GM12878 (cell line): ENCODE measurements at regions not wholly inside any gene's neighbourhood (a gene's known extent, or its start where the extent isn't known, plus 50 kb on each side); places are given as distances from the start of the nearest gene placed in this dataset.

Experiments
- BCL3 ChIP-seq: IDR thresholded peaks from 2 replicates; pipeline ENCODE4 v1.6.1; 2011; ENCODE audit warnings: borderline replicate concordance, low read depth, mild to moderate bottlenecking, moderate library complexity, low read length; ENCODE audit not compliant: insufficient read depth, poor library complexity, severe bottlenecking
- NRF1 ChIP-seq: conservative IDR thresholded peaks from 2 replicates; pipeline ENCODE4 v1.6.1; 2011; ENCODE audit warnings: mild to moderate bottlenecking, low read depth, low read length, improper control_type of control experiment
- POLR2A ChIP-seq: IDR thresholded peaks from 2 replicates; pipeline ENCODE4 v1.6.1; 2011; ENCODE audit warnings: low read depth, mild to moderate bottlenecking, low read length
- TF ChIP-seq, protein P1 (sequence below), 3 experiments: IDR thresholded peaks in 2 of 3; conservative IDR thresholded peaks in 1 of 3; 2 replicates each; pipeline ENCODE4 v1.5.1; 2011; ENCODE audit warnings: low read depth in 3 of 3, low read length in 3 of 3, mild to moderate bottlenecking in 3 of 3, control low read depth in 2 of 3, moderate library complexity in 2 of 3, inconsistent platforms in 1 of 3, mixed read lengths in 1 of 3; ENCODE audit not compliant: control insufficient read depth in 2 of 3, insufficient read depth in 1 of 3; ENCODE audit errors: extremely low read depth in 1 of 3

DNA sequence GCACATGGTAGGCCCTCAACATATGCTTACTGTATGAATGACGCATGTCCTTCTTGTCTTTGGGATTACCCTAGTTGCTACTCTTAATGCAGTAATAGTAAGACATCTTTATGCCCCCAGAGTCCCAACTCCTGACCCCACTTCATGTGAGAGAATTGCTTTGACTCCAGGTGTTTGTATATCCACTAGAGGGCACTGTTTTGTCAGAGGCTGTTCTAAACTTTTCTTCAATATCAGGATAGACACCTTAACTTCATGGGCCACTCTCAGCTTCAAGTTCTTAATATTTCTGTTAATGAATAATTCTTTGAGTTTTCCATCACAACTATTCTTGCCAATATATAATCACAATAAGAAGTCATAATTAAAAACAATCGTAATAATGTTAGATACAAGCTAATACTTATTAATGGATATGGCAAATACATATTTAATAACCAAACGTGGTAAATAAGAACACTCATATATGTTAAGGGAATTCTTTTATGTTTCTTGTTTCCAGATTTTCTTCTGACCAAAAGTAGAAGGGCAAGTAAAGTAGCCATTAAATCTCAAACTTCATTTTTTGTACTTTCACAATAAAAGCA is 337.2 kb upstream of the DNAJC19 start:
- TF ChIP-seq BCL3, result no peak
- TF ChIP-seq POLR2A, result no peak
- TF ChIP-seq, protein P1, sequence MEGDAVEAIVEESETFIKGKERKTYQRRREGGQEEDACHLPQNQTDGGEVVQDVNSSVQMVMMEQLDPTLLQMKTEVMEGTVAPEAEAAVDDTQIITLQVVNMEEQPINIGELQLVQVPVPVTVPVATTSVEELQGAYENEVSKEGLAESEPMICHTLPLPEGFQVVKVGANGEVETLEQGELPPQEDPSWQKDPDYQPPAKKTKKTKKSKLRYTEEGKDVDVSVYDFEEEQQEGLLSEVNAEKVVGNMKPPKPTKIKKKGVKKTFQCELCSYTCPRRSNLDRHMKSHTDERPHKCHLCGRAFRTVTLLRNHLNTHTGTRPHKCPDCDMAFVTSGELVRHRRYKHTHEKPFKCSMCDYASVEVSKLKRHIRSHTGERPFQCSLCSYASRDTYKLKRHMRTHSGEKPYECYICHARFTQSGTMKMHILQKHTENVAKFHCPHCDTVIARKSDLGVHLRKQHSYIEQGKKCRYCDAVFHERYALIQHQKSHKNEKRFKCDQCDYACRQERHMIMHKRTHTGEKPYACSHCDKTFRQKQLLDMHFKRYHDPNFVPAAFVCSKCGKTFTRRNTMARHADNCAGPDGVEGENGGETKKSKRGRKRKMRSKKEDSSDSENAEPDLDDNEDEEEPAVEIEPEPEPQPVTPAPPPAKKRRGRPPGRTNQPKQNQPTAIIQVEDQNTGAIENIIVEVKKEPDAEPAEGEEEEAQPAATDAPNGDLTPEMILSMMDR (IDR thresholded peaks at IDR 0.05 in 2 of 3, conservative IDR thresholded peaks at IDR 0.05 in 1 of 3; ENCODE audit: control insufficient read depth in 2 of 3, extremely low read depth in 1 of 3, insufficient read depth in 1 of 3, low read depth in 3 of 3, low read length in 3 of 3), result peak; percentile 59 to 65 (median 64)
- no peak for TF ChIP-seq NRF1
